K562 (cell line): ENCODE measurements at regions not wholly inside any gene's neighbourhood (a gene's known extent, or its start where the extent isn't known, plus 50 kb on each side); places are given as distances from the start of the nearest gene placed in this dataset.

Experiments used
- ARNT ChIP-seq, 2 experiments: fragments of 450-650 bp; IDR thresholded peaks; 2 replicates each; pipeline ENCODE4 v1.6.1; 2016; ENCODE audit warnings: mild to moderate bottlenecking in 1 of 2
- BHLHE40 ChIP-seq: IDR thresholded peaks from 2 replicates; pipeline ENCODE4 v1.6.1; 2011; ENCODE audit warnings: low read length, improper control_type of control experiment
- E2F3 ChIP-seq: fragments of 250-450 bp; sonication (Bioruptor Pico); IDR thresholded peaks from 2 replicates; pipeline ENCODE4 v1.4.0; 2020; ENCODE audit warnings: mild to moderate bottlenecking
- HNRNPH1 ChIP-seq: fragments of 200-400 bp; formaldehyde crosslinking; optimal IDR thresholded peaks from 2 replicates; pipeline ENCODE3; 2017; ENCODE audit warnings: low read depth, mild to moderate bottlenecking, low read length, moderate library complexity
- ILF3 ChIP-seq: fragments of 450-650 bp; IDR thresholded peaks from 2 replicates; pipeline ENCODE4 v1.6.1; 2018; ENCODE audit warnings: antibody characterized with exemption, mild to moderate bottlenecking, moderate library complexity, borderline replicate concordance
- LEF1 ChIP-seq: fragments of 450-650 bp; IDR thresholded peaks from 2 replicates; pipeline ENCODE4 v1.6.1; 2016; ENCODE audit warnings: mild to moderate bottlenecking
- MTA1 ChIP-seq: fragments of 450-650 bp; IDR thresholded peaks from 2 replicates; pipeline ENCODE4 v1.6.1; 2017; ENCODE audit warnings: borderline replicate concordance
- NCOA1 ChIP-seq: fragments of 450-650 bp; IDR thresholded peaks from 2 replicates; pipeline ENCODE4 v1.6.1; 2016; ENCODE audit warnings: low read depth
- SMAD3 ChIP-seq: fragments of 450-650 bp; formaldehyde crosslinking; conservative IDR thresholded peaks from 2 replicates; pipeline ENCODE4 v1.4.0; 2020; ENCODE audit warnings: mild to moderate bottlenecking
- TGIF2 ChIP-seq: sonication (generic); formaldehyde crosslinking; IDR thresholded peaks from 2 replicates; pipeline ENCODE4 v1.8.1; 2022; ENCODE audit warnings: mild to moderate bottlenecking, missing genetic modification reagents, moderate library complexity
- ZBTB17 ChIP-seq: fragments of 450-650 bp; formaldehyde crosslinking; IDR thresholded peaks from 2 replicates; pipeline ENCODE4 v1.4.0; 2020; ENCODE audit warnings: mild to moderate bottlenecking
- ZNF668 ChIP-seq: fragments of 250-450 bp; sonication (Bioruptor Pico); IDR thresholded peaks from 2 replicates; pipeline ENCODE4 v1.8.0; 2022; ENCODE audit warnings: mild to moderate bottlenecking, inconsistent platforms
- ZNF79 ChIP-seq: fragments of 250-450 bp; sonication (Bioruptor Pico); IDR thresholded peaks from 2 replicates; pipeline ENCODE4 v1.4.0; 2020; ENCODE audit warnings: low read depth, mild to moderate bottlenecking, moderate library complexity
- TF ChIP-seq, protein P1 (sequence below): sonication (generic); formaldehyde crosslinking; IDR thresholded peaks from 2 replicates; pipeline ENCODE4 v1.8.0; 2023; ENCODE audit warnings: missing genetic modification reagents, mild to moderate bottlenecking, borderline replicate concordance
- TF ChIP-seq, protein P2 (sequence below): fragments of 450-650 bp; formaldehyde crosslinking; IDR thresholded peaks from 2 replicates; pipeline ENCODE4 v1.4.0; 2022; ENCODE audit warnings: mild to moderate bottlenecking, moderate library complexity
- TF ChIP-seq, protein P3 (sequence below): fragments of 200-800 bp; sonication (Bioruptor generic); IDR thresholded peaks from 2 replicates; pipeline ENCODE4 v1.6.1; 2017; ENCODE audit warnings: missing genetic modification characterization, missing compliant biosample characterization
- TF ChIP-seq, protein P4 (sequence below): fragments of 250-450 bp; sonication (Bioruptor Pico); IDR thresholded peaks from 2 replicates; pipeline ENCODE4 v1.5.0; 2021
- TF ChIP-seq, protein P5 (sequence below): fragments of 250-450 bp; sonication (Bioruptor Pico); IDR thresholded peaks from 2 replicates; pipeline ENCODE4 v1.5.0; 2022; ENCODE audit warnings: mild to moderate bottlenecking

DNA sequence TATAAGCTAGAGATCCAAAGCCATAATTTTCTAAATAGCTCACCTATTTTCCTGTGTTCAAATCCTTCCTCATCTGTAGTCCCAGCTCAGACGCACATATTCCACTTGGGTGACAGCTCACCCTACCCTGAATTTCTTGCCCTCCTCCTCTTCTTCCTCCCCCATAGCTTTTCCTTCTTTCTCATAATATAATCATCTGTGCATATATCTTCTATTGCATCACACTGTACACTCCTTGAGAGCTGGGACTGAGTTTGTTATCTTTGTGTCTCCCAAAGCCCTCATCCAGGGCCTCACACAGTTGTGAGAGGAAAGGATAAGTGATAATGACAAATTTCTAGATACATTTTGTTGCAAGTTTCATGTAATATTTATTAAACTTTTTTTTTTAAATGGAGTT is 55.9 kb upstream of the RTN4 start (continued):
- TF ChIP-seq, protein P1, sequence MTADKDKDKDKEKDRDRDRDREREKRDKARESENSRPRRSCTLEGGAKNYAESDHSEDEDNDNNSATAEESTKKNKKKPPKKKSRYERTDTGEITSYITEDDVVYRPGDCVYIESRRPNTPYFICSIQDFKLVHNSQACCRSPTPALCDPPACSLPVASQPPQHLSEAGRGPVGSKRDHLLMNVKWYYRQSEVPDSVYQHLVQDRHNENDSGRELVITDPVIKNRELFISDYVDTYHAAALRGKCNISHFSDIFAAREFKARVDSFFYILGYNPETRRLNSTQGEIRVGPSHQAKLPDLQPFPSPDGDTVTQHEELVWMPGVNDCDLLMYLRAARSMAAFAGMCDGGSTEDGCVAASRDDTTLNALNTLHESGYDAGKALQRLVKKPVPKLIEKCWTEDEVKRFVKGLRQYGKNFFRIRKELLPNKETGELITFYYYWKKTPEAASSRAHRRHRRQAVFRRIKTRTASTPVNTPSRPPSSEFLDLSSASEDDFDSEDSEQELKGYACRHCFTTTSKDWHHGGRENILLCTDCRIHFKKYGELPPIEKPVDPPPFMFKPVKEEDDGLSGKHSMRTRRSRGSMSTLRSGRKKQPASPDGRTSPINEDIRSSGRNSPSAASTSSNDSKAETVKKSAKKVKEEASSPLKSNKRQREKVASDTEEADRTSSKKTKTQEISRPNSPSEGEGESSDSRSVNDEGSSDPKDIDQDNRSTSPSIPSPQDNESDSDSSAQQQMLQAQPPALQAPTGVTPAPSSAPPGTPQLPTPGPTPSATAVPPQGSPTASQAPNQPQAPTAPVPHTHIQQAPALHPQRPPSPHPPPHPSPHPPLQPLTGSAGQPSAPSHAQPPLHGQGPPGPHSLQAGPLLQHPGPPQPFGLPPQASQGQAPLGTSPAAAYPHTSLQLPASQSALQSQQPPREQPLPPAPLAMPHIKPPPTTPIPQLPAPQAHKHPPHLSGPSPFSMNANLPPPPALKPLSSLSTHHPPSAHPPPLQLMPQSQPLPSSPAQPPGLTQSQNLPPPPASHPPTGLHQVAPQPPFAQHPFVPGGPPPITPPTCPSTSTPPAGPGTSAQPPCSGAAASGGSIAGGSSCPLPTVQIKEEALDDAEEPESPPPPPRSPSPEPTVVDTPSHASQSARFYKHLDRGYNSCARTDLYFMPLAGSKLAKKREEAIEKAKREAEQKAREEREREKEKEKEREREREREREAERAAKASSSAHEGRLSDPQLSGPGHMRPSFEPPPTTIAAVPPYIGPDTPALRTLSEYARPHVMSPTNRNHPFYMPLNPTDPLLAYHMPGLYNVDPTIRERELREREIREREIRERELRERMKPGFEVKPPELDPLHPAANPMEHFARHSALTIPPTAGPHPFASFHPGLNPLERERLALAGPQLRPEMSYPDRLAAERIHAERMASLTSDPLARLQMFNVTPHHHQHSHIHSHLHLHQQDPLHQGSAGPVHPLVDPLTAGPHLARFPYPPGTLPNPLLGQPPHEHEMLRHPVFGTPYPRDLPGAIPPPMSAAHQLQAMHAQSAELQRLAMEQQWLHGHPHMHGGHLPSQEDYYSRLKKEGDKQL (CRISPR knock-in tag): no peak
- TF ChIP-seq, protein P2, sequence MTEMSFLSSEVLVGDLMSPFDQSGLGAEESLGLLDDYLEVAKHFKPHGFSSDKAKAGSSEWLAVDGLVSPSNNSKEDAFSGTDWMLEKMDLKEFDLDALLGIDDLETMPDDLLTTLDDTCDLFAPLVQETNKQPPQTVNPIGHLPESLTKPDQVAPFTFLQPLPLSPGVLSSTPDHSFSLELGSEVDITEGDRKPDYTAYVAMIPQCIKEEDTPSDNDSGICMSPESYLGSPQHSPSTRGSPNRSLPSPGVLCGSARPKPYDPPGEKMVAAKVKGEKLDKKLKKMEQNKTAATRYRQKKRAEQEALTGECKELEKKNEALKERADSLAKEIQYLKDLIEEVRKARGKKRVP (CRISPR knock-in tag): peak; percentile 66; the same call in 1 of the 2 replicates
- no peak for TF ChIP-seq ZBTB17 (CRISPR knock-in tag)
- TF ChIP-seq, protein P3, sequence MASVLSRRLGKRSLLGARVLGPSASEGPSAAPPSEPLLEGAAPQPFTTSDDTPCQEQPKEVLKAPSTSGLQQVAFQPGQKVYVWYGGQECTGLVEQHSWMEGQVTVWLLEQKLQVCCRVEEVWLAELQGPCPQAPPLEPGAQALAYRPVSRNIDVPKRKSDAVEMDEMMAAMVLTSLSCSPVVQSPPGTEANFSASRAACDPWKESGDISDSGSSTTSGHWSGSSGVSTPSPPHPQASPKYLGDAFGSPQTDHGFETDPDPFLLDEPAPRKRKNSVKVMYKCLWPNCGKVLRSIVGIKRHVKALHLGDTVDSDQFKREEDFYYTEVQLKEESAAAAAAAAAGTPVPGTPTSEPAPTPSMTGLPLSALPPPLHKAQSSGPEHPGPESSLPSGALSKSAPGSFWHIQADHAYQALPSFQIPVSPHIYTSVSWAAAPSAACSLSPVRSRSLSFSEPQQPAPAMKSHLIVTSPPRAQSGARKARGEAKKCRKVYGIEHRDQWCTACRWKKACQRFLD (CRISPR knock-in tag): no peak
- TF ChIP-seq ILF3: no peak
- no peak for TF ChIP-seq E2F3
- TF ChIP-seq, protein P4, sequence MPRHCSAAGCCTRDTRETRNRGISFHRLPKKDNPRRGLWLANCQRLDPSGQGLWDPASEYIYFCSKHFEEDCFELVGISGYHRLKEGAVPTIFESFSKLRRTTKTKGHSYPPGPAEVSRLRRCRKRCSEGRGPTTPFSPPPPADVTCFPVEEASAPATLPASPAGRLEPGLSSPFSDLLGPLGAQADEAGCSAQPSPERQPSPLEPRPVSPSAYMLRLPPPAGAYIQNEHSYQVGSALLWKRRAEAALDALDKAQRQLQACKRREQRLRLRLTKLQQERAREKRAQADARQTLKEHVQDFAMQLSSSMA (CRISPR knock-in tag): no peak
- TF ChIP-seq ARNT (IDR thresholded peaks at IDR 0.05): 0 out of 4 replicates have a peak, but pooled peaks of 1 of the 2 experiments have one; percentile 50
- no peak for TF ChIP-seq ZNF668 (CRISPR knock-in tag)
- no peak for TF ChIP-seq SMAD3 (CRISPR knock-in tag)
- TF ChIP-seq, protein P5, sequence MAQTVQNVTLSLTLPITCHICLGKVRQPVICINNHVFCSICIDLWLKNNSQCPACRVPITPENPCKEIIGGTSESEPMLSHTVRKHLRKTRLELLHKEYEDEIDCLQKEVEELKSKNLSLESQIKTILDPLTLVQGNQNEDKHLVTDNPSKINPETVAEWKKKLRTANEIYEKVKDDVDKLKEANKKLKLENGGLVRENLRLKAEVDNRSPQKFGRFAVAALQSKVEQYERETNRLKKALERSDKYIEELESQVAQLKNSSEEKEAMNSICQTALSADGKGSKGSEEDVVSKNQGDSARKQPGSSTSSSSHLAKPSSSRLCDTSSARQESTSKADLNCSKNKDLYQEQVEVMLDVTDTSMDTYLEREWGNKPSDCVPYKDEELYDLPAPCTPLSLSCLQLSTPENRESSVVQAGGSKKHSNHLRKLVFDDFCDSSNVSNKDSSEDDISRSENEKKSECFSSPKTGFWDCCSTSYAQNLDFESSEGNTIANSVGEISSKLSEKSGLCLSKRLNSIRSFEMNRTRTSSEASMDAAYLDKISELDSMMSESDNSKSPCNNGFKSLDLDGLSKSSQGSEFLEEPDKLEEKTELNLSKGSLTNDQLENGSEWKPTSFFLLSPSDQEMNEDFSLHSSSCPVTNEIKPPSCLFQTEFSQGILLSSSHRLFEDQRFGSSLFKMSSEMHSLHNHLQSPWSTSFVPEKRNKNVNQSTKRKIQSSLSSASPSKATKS: no peak
- no peak for TF ChIP-seq ZNF79 (CRISPR knock-in tag)
- no peak for TF ChIP-seq HNRNPH1
- no peak for TF ChIP-seq BHLHE40
- TF ChIP-seq MTA1: peak; percentile 87
- TF ChIP-seq NCOA1: no peak
- TF ChIP-seq TGIF2 (CRISPR knock-in tag): no peak
- no peak; the same call in 1 of the 2 replicates for TF ChIP-seq LEF1
